HEK293T (cell line): ENCODE measurements at regions not wholly inside any gene's neighbourhood (a gene's known extent, or its start where the extent isn't known, plus 50 kb on each side); places are given as distances from the start of the nearest gene placed in this dataset.

Source experiments
- FOXA1 ChIP-seq: fragments of 450-650 bp; IDR thresholded peaks from 2 replicates; pipeline ENCODE4 v1.6.1; 2016; ENCODE audit warnings: mild to moderate bottlenecking
- FOXM1 ChIP-seq: fragments of 450-650 bp; IDR thresholded peaks from 2 replicates; pipeline ENCODE4 v1.6.1; 2017; ENCODE audit warnings: mild to moderate bottlenecking, borderline replicate concordance
- HDGF ChIP-seq: fragments of 450-650 bp; IDR thresholded peaks from 2 replicates; pipeline ENCODE4 v1.6.1; 2017; ENCODE audit warnings: antibody characterized with exemption, borderline replicate concordance
- SP1 ChIP-seq: fragments of 450-650 bp; IDR thresholded peaks from 2 replicates; pipeline ENCODE4 v1.6.1; 2017
- SUZ12 ChIP-seq: fragments of 450-650 bp; IDR thresholded peaks from 2 replicates; pipeline ENCODE4 v1.6.1; 2016; ENCODE audit warnings: mild to moderate bottlenecking
- ZNF384 ChIP-seq: fragments of 450-650 bp; IDR thresholded peaks from 2 replicates; pipeline ENCODE4 v1.6.1; 2016

GRCh38 chr2:82256983-82257632 lies 1952.6 kb upstream of the LRRTM1 start:
- TF ChIP-seq ZNF384 (no peak), HDGF (no peak), SUZ12 (no peak), FOXA1 (no peak), SP1 (no peak), FOXM1 (no peak)
